Lung (tissue), 11 donors: ENCODE measurements at regions not wholly inside any gene's neighbourhood (a gene's known extent, or its start where the extent isn't known, plus 50 kb on each side); places are given as distances from the start of the nearest gene placed in this dataset.

Experiments used
- ATAC-seq: fragments of 200-7000 bp; cut with Tn5 transposase; one replicate; pipeline ENCODE4 v1.9.1; 2020; ENCODE audit warnings: moderate number of reproducible peaks; ENCODE audit not compliant: insufficient read depth, low FRiP score
- DNase-seq, 3 donors: peaks; one replicate each; pipeline ENCODE4 v3.0.0-alpha.2; 2013 to 2017
- H3K27ac ChIP-seq, 2 donors: one replicate each; pipeline ENCODE4 v1.5.1; 2013; ENCODE audit warnings: mild to moderate bottlenecking in 2 of 2, moderate library complexity in 2 of 2, control low read depth in 1 of 2, inconsistent platforms in 1 of 2, low read depth in 1 of 2, low read length in 1 of 2
- H3K27me3 ChIP-seq, 3 donors: one replicate each; pipeline ENCODE4 v1.5.1; 2013; ENCODE audit warnings: low read length in 2 of 3; ENCODE audit not compliant: control insufficient read depth in 3 of 3, insufficient read depth in 3 of 3
- H3K36me3 ChIP-seq, 4 donors: one replicate each; pipeline ENCODE4 v1.5.1; 2013; ENCODE audit warnings: low read length in 4 of 4, mild to moderate bottlenecking in 1 of 4, moderate library complexity in 1 of 4; ENCODE audit not compliant: control insufficient read depth in 4 of 4, insufficient read depth in 4 of 4
- H3K4me1 ChIP-seq, 5 donors: one replicate each; pipeline ENCODE4 v1.5.1; 2013; ENCODE audit warnings: low read length in 5 of 5, mild to moderate bottlenecking in 2 of 5, moderate library complexity in 1 of 5; ENCODE audit not compliant: control insufficient read depth in 5 of 5, insufficient read depth in 5 of 5
- H3K4me3 ChIP-seq: one replicate; pipeline ENCODE4 v1.5.1; 2013; ENCODE audit warnings: mild to moderate bottlenecking, control low read depth, moderate library complexity
- H3K9ac ChIP-seq, 2 donors: one replicate each; pipeline ENCODE4 v1.5.1; 2013; ENCODE audit warnings: low read length in 2 of 2, control low read depth in 1 of 2; ENCODE audit not compliant: insufficient read depth in 1 of 2
- H3K9me3 ChIP-seq, 4 donors: one replicate each; pipeline ENCODE4 v1.5.1; 2013; ENCODE audit warnings: low read length in 3 of 4, mild to moderate bottlenecking in 1 of 4, moderate library complexity in 1 of 4; ENCODE audit not compliant: control insufficient read depth in 4 of 4, insufficient read depth in 3 of 4
- WGBS, 2 donors: extraction: QIAGEN DNeasy Blood & Tissue Kit; methylation state at CpG; one replicate each; pipeline ENCODE4 v1.1.7; 2013; 5-methylcytosine and 5-hydroxymethylcytosine counted together
- TF ChIP-seq, protein P1 (sequence below): IDR thresholded peaks from 2 replicates; pipeline ENCODE4 v1.5.1; 2012; ENCODE audit warnings: mild to moderate bottlenecking; ENCODE audit errors: control extremely low read depth, extremely low read depth
- donor health status: control.
- donor health status: control.
- donor health status: Bipolar disorder and iron deficiency.
- donor health status: healthy.
- donor health status: DM: yes; HTN: yes; CAD: no.

- H3K9me3 ChIP-seq, result peaks cover 0 to 5% (median 2%) of the 10 kb centered on the region in 4 donors
- H3K9ac ChIP-seq, result no peak overlapping the region
- no peaks in the 10 kb centered on the region for H3K27me3 ChIP-seq
- TF ChIP-seq, protein P1, sequence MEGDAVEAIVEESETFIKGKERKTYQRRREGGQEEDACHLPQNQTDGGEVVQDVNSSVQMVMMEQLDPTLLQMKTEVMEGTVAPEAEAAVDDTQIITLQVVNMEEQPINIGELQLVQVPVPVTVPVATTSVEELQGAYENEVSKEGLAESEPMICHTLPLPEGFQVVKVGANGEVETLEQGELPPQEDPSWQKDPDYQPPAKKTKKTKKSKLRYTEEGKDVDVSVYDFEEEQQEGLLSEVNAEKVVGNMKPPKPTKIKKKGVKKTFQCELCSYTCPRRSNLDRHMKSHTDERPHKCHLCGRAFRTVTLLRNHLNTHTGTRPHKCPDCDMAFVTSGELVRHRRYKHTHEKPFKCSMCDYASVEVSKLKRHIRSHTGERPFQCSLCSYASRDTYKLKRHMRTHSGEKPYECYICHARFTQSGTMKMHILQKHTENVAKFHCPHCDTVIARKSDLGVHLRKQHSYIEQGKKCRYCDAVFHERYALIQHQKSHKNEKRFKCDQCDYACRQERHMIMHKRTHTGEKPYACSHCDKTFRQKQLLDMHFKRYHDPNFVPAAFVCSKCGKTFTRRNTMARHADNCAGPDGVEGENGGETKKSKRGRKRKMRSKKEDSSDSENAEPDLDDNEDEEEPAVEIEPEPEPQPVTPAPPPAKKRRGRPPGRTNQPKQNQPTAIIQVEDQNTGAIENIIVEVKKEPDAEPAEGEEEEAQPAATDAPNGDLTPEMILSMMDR, result no peak
- no peaks in the 10 kb centered on the region for H3K4me1 ChIP-seq
- DNase-seq, result no peak
- no peak for ATAC-seq
- H3K36me3 ChIP-seq, result no peaks in the 10 kb centered on the region
- H3K27ac ChIP-seq, result no peak overlapping the region
- no peak overlapping the region for H3K4me3 ChIP-seq
Observed at GRCh38 chr7:52938455-52939133, 96.8 kb upstream of the POM121L12 start.

GRCh38 chr7:52936750-52937149, 98.7 kb upstream of the POM121L12 start:
- ATAC-seq (no peak), DNase-seq (no peak)
- H3K9ac ChIP-seq, result no peak overlapping the region
- 39 to 41% methylated on average over 2 of the region's 2 CpGs for WGBS, 2 donors
- H3K9me3 ChIP-seq, result peaks cover 0 to 5% (median 3%) of the 10 kb centered on the region in 4 donors
- H3K36me3 ChIP-seq, result no peaks in the 10 kb centered on the region
- TF ChIP-seq, protein P1, result no peak
- no peak overlapping the region for H3K27ac ChIP-seq
- H3K27me3 ChIP-seq, result no peaks in the 10 kb centered on the region
- no peaks in the 10 kb centered on the region for H3K4me1 ChIP-seq
- H3K4me3 ChIP-seq, result no peak overlapping the region

- no peak overlapping the region for H3K4me3 ChIP-seq
Observed at GRCh38 chr7:52928591-52928990, 106.8 kb upstream of the POM121L12 start.

More at GRCh38 chr7:52928591-52928990, 106.8 kb upstream of the POM121L12 start:
- Histone ChIP-seq H3K9me3 (peaks cover 0 to 3% (median 0%) of the 10 kb centered on the region in 4 donors), H3K27ac (no peak overlapping the region), H3K9ac (no peak overlapping the region), H3K36me3 (no peaks in the 10 kb centered on the region), H3K4me1 (no peaks in the 10 kb centered on the region), H3K27me3 (no peaks in the 10 kb centered on the region)
- WGBS, 2 donors, result 83 to 84% methylated on average over 3 of the region's 3 CpGs
- ATAC-seq, result no peak
- no peak for DNase-seq
- TF ChIP-seq, protein P1, result no peak
